GM13977 (cell line): ENCODE measurements at regions not wholly inside any gene's neighbourhood (a gene's known extent, or its start where the extent isn't known, plus 50 kb on each side); places are given as distances from the start of the nearest gene placed in this dataset.
A peak's percentile ranks its signal among the peaks of the same experiment; 100 is the strongest.

Source experiments
- DNase-seq: peaks from one replicate; pipeline ENCODE4 v3.0.0; 2012; ENCODE audit warnings: low spot score
- in situ Hi-C: fragments of 300-500 bp; cut with MboI; formaldehyde crosslinking; loops from one replicate; pipeline ENCODE4 v1.12.0; 2022; ENCODE audit warnings: low sequenced_read_pairs, low pct_unique_long_range_greater_than_20kb, mixed read lengths, inconsistent platforms; ENCODE audit not compliant: unreplicated experiment
- TF ChIP-seq, protein P1 (sequence below): IDR thresholded peaks from 2 replicates; pipeline ENCODE4 v1.5.1; 2012; ENCODE audit warnings: mild to moderate bottlenecking, control low read depth; ENCODE audit not compliant: insufficient read depth; ENCODE audit errors: extremely low read depth, missing control alignments

DNA sequence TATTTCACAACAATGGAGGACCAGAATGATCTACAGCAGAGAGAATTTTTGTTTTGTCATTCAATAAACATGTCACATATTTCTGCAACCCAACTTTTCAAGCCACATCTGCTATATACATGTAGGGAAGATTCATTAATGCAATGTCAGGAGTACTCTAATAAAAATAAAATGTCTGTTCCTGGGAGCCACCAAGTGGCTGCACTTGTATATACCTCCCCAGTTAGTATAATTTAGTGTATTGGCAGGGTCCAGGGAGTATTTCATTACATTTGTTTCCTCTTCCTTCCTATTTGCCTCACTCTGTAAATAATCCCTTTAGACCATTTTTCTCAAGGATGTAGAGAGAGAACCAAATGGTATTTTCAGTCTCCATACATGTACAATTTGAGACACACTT lies 1169.0 kb downstream of the DIAPH3 start:
- no peak for DNase-seq
- TF ChIP-seq, protein P1, sequence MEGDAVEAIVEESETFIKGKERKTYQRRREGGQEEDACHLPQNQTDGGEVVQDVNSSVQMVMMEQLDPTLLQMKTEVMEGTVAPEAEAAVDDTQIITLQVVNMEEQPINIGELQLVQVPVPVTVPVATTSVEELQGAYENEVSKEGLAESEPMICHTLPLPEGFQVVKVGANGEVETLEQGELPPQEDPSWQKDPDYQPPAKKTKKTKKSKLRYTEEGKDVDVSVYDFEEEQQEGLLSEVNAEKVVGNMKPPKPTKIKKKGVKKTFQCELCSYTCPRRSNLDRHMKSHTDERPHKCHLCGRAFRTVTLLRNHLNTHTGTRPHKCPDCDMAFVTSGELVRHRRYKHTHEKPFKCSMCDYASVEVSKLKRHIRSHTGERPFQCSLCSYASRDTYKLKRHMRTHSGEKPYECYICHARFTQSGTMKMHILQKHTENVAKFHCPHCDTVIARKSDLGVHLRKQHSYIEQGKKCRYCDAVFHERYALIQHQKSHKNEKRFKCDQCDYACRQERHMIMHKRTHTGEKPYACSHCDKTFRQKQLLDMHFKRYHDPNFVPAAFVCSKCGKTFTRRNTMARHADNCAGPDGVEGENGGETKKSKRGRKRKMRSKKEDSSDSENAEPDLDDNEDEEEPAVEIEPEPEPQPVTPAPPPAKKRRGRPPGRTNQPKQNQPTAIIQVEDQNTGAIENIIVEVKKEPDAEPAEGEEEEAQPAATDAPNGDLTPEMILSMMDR = peak; percentile 22
- in situ Hi-C loops = no loop called here

DNA sequence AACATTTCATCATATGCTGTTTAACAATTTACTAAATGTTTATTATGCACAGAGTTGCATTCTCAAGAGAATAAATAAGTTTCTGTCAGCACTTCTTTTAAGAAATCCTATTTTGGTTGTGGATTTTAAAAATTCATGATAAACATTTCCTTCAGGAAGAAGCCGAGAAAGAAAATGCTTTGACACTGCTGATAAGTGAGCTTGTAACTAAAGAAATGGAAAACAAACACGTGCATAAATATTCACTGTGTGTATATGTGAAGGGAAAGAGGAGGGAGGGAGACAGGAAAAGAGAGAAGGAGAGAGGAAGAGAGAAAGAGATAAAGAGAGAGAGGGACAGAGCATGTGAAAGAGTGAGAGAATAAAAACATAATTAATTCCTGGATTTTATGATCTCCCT lies 1165.0 kb downstream of the DIAPH3 start:
- TF ChIP-seq, protein P1 = no peak
- no peak for DNase-seq
- in situ Hi-C loops = no loop called here

DNA sequence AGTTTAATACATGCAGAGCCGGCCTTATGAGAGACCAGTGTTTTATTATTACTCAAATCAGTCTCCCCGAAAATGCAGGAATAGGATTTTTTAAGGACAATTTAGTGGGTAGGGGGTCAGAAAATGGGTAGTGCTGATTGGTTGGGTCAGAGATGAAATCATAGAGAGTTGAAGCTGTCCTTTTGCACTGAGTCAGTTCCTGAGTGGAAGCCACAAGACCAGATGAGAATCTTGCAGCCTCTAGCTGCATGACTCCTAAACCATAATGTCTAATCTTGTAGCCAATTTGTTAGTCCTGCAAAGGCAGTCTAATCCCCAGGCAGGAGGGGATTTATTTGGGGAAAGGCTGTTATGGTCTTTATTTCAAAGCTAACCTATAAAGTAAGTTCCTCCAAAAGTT lies 1163.9 kb downstream of the DIAPH3 start:
- in situ Hi-C loops = no loop called here
- TF ChIP-seq, protein P1 = no peak
- DNase-seq = no peak

DNA sequence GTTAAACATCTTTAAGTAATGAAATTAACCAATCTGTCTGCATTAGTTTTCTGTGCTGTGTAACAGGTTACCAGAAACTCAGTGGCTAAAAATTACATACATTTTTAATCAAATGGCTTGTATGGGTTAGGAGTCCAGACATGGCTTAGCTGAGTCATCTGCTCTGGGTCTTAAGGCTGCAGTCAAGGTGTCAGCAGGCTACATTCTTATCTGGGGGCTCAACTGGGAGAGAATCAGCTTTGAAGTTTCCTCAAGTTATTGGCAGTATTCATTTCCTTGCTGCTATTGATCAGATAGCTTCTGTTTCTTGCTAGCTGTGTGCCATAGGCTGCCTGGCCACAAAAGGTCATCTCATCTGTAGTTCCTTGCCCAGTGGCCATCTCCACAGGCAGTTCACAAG lies 1163.0 kb downstream of the DIAPH3 start:
- DNase-seq = no peak
- TF ChIP-seq, protein P1 = no peak
- in situ Hi-C loops = no loop called here

DNA sequence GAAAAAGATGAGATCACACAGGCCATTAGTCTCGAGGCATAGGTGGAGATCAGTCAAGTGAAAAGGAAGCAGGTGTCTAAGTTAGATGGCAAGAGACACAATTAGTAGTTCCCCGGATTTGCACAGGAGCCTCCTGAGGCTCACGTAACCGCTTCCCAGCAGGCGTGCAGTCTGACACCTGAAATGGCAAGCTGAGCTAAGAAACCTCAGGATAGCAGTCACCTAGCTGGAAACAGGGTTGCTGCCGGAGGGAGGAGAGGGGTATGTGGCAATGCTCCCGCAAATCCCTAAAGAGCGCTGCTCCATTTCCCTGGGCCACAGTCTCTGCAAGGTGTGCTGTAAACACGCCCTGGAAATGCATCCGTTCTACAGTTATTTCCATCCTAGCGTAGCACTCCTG lies 1151.0 kb downstream of the DIAPH3 start:
- TF ChIP-seq, protein P1 = no peak
- in situ Hi-C loops = no loop called here
- DNase-seq = no peak

DNA sequence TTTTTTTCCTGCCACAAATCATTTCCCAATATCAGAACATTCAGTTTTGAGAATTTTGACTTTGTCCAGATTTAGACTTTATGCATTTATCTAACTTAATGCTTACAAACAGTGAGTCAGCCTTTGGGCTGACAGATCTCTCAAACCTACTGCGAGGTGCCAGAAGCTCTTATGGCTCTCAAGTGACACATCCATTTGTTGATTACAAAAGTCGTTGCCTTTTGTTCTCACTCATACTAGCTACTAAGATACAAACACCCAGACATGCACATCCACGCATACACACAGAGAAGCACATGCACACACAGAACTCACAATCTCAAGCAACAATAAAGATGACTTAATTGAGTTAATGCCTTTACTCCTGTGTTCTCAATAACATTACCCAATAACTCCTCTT lies 1147.5 kb downstream of the DIAPH3 start:
- in situ Hi-C loops = no loop called here
- no peak for DNase-seq
- TF ChIP-seq, protein P1 = no peak

DNA sequence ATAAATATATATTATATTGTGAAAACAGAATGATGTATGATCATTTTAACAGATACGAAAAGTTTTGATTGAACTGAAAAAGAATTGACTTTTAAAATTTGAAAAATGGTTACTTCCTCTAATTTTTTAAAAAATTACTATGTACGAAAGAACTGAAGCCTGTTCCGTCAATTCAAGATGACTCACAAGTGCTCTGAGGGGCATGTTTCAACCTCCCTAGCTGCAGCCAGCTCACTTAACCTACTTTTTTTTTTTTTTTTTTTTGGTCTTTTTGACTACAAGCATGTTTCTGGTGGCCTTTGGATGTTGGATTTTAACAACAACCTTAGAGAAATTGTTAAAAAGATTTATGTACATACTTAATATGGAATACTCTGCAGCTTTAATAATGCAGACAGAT lies 1139.3 kb downstream of the DIAPH3 start:
- in situ Hi-C loops = no loop called here
- no peak for DNase-seq
- TF ChIP-seq, protein P1 = no peak
